Lower leg skin (tissue), 3 donors: ENCODE measurements at regions not wholly inside any gene's neighbourhood (a gene's known extent, or its start where the extent isn't known, plus 50 kb on each side); places are given as distances from the start of the nearest gene placed in this dataset.

Source experiments
- POLR2A ChIP-seq, 2 donors: fragments of 450-650 bp; IDR thresholded peaks; one replicate each; pipeline ENCODE4 v1.6.1; 2016 to 2017; ENCODE audit warnings: antibody characterized with exemption in 2 of 2, mild to moderate bottlenecking in 1 of 2, moderate library complexity in 1 of 2
- TF ChIP-seq, protein P1 (sequence below), 3 donors: fragments of 450-650 bp; IDR thresholded peaks; one replicate each; pipeline ENCODE4 v1.5.1; 2016; ENCODE audit warnings: antibody characterized with exemption in 3 of 3, mild to moderate bottlenecking in 3 of 3, moderate library complexity in 2 of 3

DNA sequence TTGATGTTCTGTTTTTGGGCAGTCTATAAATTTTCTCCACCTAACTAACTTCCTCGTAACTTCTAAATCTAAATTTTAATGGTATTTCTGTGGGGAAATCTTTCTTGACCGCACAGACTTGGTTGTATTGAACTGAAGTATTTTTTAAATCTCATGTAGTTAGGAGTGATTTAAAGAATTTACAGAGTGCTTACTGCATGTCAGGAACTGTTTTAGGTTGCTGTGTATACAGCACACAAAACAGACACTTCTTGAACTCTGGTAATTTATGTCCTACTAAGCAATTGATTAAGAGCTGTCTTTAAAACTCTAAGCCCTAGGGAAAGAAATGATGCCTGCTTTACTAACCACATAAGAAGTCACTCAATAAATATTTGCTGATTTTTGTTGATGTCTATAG lies 1350.2 kb downstream of the ZPLD1 start:
- TF ChIP-seq, protein P1, sequence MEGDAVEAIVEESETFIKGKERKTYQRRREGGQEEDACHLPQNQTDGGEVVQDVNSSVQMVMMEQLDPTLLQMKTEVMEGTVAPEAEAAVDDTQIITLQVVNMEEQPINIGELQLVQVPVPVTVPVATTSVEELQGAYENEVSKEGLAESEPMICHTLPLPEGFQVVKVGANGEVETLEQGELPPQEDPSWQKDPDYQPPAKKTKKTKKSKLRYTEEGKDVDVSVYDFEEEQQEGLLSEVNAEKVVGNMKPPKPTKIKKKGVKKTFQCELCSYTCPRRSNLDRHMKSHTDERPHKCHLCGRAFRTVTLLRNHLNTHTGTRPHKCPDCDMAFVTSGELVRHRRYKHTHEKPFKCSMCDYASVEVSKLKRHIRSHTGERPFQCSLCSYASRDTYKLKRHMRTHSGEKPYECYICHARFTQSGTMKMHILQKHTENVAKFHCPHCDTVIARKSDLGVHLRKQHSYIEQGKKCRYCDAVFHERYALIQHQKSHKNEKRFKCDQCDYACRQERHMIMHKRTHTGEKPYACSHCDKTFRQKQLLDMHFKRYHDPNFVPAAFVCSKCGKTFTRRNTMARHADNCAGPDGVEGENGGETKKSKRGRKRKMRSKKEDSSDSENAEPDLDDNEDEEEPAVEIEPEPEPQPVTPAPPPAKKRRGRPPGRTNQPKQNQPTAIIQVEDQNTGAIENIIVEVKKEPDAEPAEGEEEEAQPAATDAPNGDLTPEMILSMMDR (IDR thresholded peaks at IDR 0.05) = no peak
- TF ChIP-seq POLR2A (IDR thresholded peaks at IDR 0.05) = no peak
